ENCODE measurements at regions not wholly inside any gene's neighbourhood (a gene's known extent, or its start where the extent isn't known, plus 50 kb on each side); places are given as distances from the start of the nearest gene placed in this dataset.

DNA sequence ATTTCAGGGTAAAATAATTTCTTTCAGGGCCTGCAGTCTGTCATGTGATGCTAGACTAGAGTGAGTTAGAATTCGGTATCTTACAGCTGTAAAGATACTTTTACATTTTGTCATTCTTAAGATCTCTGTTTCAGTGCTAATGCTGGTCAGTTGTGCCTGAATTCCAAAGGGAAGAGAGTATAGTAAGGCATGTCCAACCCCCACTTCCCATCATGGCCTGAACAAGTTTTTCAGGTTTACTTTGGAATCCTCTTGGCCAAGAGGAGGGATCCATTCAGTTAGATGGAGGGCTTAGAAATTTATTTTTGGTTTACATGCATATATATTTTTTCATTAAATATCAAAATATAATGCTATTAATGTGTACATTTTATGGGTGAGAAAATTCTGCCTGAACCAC lies 596.6 kb downstream of the XIRP2 start:
- no peak for TF ChIP-seq CTCF (optimal IDR thresholded peaks at IDR 0.05 in 1 of 3, IDR thresholded peaks at IDR 0.05 in 1 of 3, conservative IDR thresholded peaks at IDR 0.05 in 1 of 3; ENCODE audit: extremely low read depth in 1 of 3, insufficient read depth in 2 of 3, low read length in 3 of 3)
- TF ChIP-seq EZH2 (IDR thresholded peaks at IDR 0.05; ENCODE audit: low read length): no peak

Data from keratinocyte (primary cell).